Superior temporal gyrus (tissue), 1 donor: ENCODE measurements at regions not wholly inside any gene's neighbourhood (a gene's known extent, or its start where the extent isn't known, plus 50 kb on each side); places are given as distances from the start of the nearest gene placed in this dataset.

Experiments used
- DNase-seq: peaks from one replicate; pipeline ENCODE4 v3.0.0-alpha.2; 2016; ENCODE audit errors: extremely low spot score

- DNase-seq = no peak
Measured at GRCh38 chr5:168106008-168106761, 185.3 kb upstream of the WWC1 start.

- no peak for DNase-seq
Measured at GRCh38 chr5:168109441-168109840, 182.0 kb upstream of the WWC1 start.

- no peak for DNase-seq
Measured at GRCh38 chr5:168110384-168110783, 181.1 kb upstream of the WWC1 start.

GRCh38 chr5:168110870-168111832 is 180.3 kb upstream of the WWC1 start:
- DNase-seq = no peak

- no peak for DNase-seq
Measured at GRCh38 chr5:168114444-168115017, 176.9 kb upstream of the WWC1 start.

- no peak for DNase-seq
Measured at GRCh38 chr5:168117469-168117868, 174.0 kb upstream of the WWC1 start.

GRCh38 chr5:168118042-168118668 is 173.3 kb upstream of the WWC1 start:
- no peak for DNase-seq

- no peak for DNase-seq
Measured at GRCh38 chr5:168120401-168121137, 170.9 kb upstream of the WWC1 start.

- no peak for DNase-seq
Measured at GRCh38 chr5:168121138-168121494, 170.3 kb upstream of the WWC1 start.

- no peak for DNase-seq
Measured at GRCh38 chr5:168123631-168124528, 167.6 kb upstream of the WWC1 start.

- DNase-seq = no peak
Measured at GRCh38 chr5:168125445-168126199, 165.8 kb upstream of the WWC1 start.

GRCh38 chr5:168126606-168127005 is 164.8 kb upstream of the WWC1 start:
- no peak for DNase-seq

- DNase-seq = no peak
Measured at GRCh38 chr5:168128111-168128510, 163.3 kb upstream of the WWC1 start.

- no peak for DNase-seq
Measured at GRCh38 chr5:168128557-168128956, 162.9 kb upstream of the WWC1 start.

GRCh38 chr5:168131519-168131918 is 159.9 kb upstream of the WWC1 start:
- no peak for DNase-seq

- DNase-seq = no peak
Measured at GRCh38 chr5:168132241-168132641, 159.2 kb upstream of the WWC1 start.

- no peak for DNase-seq
Measured at GRCh38 chr5:168135897-168136296, 155.5 kb upstream of the WWC1 start.

GRCh38 chr5:168136340-168136739 is 155.1 kb upstream of the WWC1 start:
- DNase-seq = no peak

GRCh38 chr5:168137265-168137664 is 154.2 kb upstream of the WWC1 start:
- no peak for DNase-seq

- DNase-seq = no peak
Measured at GRCh38 chr5:168140241-168140640, 151.2 kb upstream of the WWC1 start.
